ENCODE measurements at regions not wholly inside any gene's neighbourhood (a gene's known extent, or its start where the extent isn't known, plus 50 kb on each side); places are given as distances from the start of the nearest gene placed in this dataset.

DNA sequence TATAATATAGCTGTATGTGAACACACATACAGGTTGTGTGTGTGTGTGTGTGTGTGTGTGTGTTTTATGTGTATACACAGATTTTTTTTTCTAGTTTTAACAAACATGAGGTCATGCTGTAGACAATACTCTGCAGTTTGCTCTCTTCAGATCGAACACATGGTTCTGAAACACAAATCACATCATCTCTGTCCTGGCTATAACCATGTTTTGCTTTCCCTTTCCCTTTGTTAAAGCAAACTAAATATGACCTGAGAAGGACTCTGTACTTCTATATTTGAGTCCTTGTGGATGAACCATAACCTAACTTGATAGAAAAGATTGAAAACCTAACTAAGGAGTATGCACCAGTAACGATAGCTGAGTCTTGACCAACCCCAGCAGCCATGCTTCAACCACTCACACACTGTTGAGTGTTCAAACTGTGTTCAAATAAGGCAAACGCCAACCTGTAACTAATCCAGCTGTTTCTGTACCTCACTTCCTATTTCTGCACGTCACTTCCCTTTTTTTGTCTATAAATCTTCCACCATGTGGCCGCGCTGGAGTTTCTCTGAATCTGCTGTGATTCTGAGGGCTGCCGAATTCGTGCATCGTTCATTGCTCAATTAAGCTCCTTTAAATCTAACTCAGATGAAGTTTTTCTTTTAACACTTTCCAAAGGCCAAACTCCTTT, 303.8 kb downstream of the HS3ST3B1 start:
- DNase-seq (ENCODE audit: low read depth): no peak
- no peak overlapping the region for H3K4me3 ChIP-seq (ENCODE audit: low read length)
- TF ChIP-seq, protein P1, sequence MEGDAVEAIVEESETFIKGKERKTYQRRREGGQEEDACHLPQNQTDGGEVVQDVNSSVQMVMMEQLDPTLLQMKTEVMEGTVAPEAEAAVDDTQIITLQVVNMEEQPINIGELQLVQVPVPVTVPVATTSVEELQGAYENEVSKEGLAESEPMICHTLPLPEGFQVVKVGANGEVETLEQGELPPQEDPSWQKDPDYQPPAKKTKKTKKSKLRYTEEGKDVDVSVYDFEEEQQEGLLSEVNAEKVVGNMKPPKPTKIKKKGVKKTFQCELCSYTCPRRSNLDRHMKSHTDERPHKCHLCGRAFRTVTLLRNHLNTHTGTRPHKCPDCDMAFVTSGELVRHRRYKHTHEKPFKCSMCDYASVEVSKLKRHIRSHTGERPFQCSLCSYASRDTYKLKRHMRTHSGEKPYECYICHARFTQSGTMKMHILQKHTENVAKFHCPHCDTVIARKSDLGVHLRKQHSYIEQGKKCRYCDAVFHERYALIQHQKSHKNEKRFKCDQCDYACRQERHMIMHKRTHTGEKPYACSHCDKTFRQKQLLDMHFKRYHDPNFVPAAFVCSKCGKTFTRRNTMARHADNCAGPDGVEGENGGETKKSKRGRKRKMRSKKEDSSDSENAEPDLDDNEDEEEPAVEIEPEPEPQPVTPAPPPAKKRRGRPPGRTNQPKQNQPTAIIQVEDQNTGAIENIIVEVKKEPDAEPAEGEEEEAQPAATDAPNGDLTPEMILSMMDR (IDR thresholded peaks at IDR 0.05; ENCODE audit: insufficient read depth, low read depth, low read length, missing control alignments): no peak

DNA sequence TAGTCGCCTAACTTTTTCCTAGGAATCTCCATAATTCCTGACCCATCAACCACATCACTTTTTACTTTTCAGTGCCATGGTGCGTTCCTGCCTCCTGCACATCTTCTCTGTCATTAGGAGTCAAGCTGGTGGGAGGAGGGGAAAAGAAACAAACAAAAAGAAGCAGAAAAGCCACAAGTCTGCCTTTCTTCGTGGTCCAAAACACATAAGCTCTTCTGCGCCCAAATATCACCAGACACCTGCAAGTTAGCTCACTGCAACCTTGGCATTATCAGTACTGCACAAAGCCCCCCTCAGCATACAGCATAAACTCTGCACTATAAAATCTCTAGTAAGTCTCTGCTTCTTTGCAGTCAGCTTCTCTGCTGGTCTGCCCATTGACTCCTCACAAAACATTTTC, 295.3 kb downstream of the HS3ST3B1 start:
- H3K4me3 ChIP-seq (ENCODE audit: low read length): no peak overlapping the region
- TF ChIP-seq, protein P1 (IDR thresholded peaks at IDR 0.05; ENCODE audit: insufficient read depth, low read depth, low read length, missing control alignments): no peak
- no peak for DNase-seq (ENCODE audit: low read depth)

DNA sequence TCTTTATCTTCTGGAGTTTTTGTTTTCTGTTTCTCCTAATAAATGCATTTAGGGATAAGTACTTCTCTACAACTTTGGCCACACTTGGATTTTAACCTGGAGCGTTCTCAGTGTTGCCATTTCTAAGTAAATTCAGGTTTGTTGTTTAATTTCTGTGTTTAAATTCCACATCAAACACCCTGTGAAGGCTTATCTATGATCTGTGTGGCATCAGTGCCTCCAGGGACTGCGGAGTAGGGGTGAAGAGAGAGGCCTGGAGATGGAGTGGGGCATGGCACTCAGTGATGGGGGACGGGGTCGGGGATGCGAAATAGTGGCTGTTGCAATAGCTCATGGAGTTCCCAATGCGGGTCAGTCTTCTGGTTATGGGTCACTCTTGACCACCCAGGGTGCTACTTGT, 294.8 kb downstream of the HS3ST3B1 start:
- H3K4me3 ChIP-seq (ENCODE audit: low read length): no peak overlapping the region
- TF ChIP-seq, protein P1 (IDR thresholded peaks at IDR 0.05; ENCODE audit: insufficient read depth, low read depth, low read length, missing control alignments): no peak
- DNase-seq (ENCODE audit: low read depth): no peak

DNA sequence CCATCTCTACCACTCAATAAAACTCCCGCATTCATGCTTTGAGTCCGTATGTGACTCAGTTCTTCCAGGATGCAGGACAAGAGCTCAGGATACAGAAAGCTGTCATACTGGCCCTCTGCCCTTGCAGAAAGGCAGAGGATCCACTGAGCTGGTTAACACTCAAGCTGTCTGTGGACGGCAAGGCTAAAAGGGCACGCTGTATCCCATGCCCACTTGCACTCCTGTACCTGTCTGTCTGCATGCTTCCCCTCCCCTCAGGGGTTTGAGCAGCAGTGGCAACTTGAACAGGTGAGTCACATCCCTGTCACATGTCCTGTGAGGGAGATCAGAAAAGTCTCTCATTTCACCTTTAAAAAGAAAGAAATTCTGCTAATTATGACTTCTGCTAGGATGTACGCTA, 293.8 kb downstream of the HS3ST3B1 start:
- TF ChIP-seq, protein P1 (IDR thresholded peaks at IDR 0.05; ENCODE audit: insufficient read depth, low read depth, low read length, missing control alignments): no peak
- H3K4me3 ChIP-seq (ENCODE audit: low read length): no peak overlapping the region
- peak; percentile 42 for DNase-seq (ENCODE audit: low read depth)

DNA sequence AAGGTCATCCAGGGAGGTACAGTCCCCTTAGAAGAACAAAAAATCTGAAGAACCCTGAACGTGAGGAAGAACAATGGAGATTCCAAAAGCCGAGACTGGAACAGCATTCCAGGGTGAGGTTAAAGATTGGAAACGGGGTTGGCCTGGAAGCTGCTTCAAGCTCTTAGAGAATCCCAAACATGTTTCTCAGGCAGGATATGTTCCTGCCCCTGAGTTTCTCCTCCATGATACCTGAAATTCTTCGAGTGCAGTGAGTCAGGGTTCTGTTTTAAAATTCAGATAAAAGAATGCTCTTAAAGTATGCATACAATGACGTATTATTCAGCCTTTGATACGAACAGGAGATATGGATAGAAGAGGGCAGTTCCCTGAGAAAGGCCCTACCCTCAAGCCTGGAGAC, 293.1 kb downstream of the HS3ST3B1 start:
- TF ChIP-seq, protein P1 (IDR thresholded peaks at IDR 0.05; ENCODE audit: insufficient read depth, low read depth, low read length, missing control alignments): no peak
- no peak for DNase-seq (ENCODE audit: low read depth)
- H3K4me3 ChIP-seq (ENCODE audit: low read length): no peak overlapping the region

DNA sequence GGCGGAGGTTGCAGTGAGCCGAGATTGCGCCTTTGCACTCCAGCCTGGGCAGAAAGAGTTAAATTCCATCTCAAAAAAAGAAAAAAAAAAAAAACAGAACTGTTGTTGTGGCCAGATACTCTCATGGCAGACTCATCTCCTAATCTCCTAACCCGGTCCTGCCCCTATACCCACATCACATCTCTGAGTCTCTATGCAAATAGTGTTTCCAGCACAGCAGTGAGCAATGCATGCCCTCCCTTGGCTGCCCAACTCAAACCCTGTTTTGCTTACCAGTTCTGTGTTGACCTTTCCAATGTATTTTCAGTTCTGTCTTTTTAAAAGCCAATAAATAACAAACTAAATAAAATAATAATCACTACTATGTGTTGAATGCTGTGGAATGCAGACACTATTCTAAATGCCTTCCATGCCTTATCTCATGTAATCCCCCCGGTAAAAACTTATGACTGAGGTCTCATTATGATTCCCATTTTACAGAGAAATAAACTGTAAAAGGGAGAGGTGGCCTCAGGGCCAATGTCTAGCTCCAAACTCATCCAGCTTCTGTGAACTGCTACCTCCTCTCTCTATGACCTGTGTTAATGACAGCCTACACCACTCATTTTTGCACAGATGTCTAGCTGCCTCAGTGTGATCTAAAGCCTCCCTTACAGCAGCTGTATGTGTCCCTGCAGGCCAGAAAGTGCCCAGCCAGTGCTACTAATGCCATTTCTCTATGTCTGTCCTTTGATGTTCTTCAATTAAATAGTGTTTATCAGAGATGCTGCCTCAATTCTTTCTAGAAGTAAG, 289.8 kb downstream of the HS3ST3B1 start:
- TF ChIP-seq, protein P1 (IDR thresholded peaks at IDR 0.05; ENCODE audit: insufficient read depth, low read depth, low read length, missing control alignments): no peak

More for the DNA sequence above, 289.8 kb downstream of the HS3ST3B1 start:
- DNase-seq (ENCODE audit: low read depth): no peak
- no peak overlapping the region for H3K4me3 ChIP-seq (ENCODE audit: low read length)
